ENCODE measurements at regions not wholly inside any gene's neighbourhood (a gene's known extent, or its start where the extent isn't known, plus 50 kb on each side); places are given as distances from the start of the nearest gene placed in this dataset.

DNA sequence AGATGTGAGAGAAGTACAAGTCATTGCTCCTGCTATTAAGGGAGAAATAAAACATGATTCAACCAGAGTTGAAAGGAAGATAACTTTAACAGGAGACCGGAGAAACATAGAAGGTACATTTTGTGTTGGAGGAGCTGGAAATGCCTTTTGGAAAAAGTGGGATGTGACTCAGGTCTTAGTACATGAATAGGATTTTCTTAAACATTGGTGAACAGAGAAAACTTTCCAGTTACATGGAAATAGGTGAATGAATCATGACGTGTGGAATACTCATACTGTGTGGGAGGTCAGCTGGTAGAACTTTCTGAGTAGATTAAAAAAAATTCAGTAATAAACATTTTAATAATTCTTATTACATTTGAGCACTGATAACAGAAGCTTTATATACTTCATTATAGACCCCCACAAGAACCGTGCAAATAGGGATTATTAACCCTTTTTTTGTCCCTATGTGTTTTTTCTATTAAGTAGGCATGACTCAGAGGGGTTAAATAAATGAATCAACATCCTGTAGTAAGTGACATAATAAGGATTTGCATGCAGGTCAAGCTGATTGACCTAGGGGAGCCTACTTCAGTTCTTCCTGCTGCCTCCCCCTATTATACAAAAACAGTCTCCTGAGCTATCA lies 710.5 kb downstream of the NOVA1 start:
- Histone ChIP-seq H3K27me3 (replicated peaks in 1 of 2; ENCODE audit: control insufficient read depth in 2 of 2, extremely low read depth in 1 of 2, insufficient read depth in 2 of 2, low read length in 1 of 2) (no peaks in the 10 kb centered on the region), H3K9me3 (no peaks in the 10 kb centered on the region), H3K4me3 (ENCODE audit: control insufficient read depth in 1 of 2, extremely low read depth in 1 of 2, low read length in 1 of 2) (no peak overlapping the region), H3K27ac (ENCODE audit: low read length) (no peak overlapping the region), H3K4me1 (ENCODE audit: control insufficient read depth in 1 of 2, extremely low read depth in 1 of 2, insufficient read depth in 2 of 2, low read length in 2 of 2) (no peaks in the 10 kb centered on the region), H3K36me3 (ENCODE audit: control insufficient read depth in 2 of 2, extremely low read depth in 1 of 2, insufficient read depth in 1 of 2, low read length in 1 of 2) (no peaks in the 10 kb centered on the region)
- Mint-ChIP-seq H3K9me3 (peaks cover 16 to 27% (median 21%) of the 10 kb centered on the region in 3 donors), H3K36me3 (no peaks in the 10 kb centered on the region), H3K27ac (no peak overlapping the region), H3K4me1 (no peaks in the 10 kb centered on the region), H3K4me3 (no peak overlapping the region), H3K27me3 (no peaks in the 10 kb centered on the region)
- POLR2A ChIA-PET = no interaction called here
- ATAC-seq (replicated peaks in 1 of 4) (no peak), DNase-seq (no peak)
- CTCF ChIA-PET = no interaction called here
- 100% methylated on average over 1 of the region's 3 CpGs for WGBS (ENCODE audit: insufficient coverage)

- Histone ChIP-seq H3K4me3 (ENCODE audit: control insufficient read depth in 1 of 2, extremely low read depth in 1 of 2, low read length in 1 of 2) (no peak overlapping the region), H3K36me3 (ENCODE audit: control insufficient read depth in 2 of 2, extremely low read depth in 1 of 2, insufficient read depth in 1 of 2, low read length in 1 of 2) (no peaks in the 10 kb centered on the region), H3K27me3 (replicated peaks in 1 of 2; ENCODE audit: control insufficient read depth in 2 of 2, extremely low read depth in 1 of 2, insufficient read depth in 2 of 2, low read length in 1 of 2) (no peaks in the 10 kb centered on the region), H3K4me1 (ENCODE audit: control insufficient read depth in 1 of 2, extremely low read depth in 1 of 2, insufficient read depth in 2 of 2, low read length in 2 of 2) (no peaks in the 10 kb centered on the region), H3K9me3 (no peaks in the 10 kb centered on the region), H3K27ac (ENCODE audit: low read length) (no peak overlapping the region)
- H3K36me3 Mint-ChIP-seq = no peaks in the 10 kb centered on the region
- ChIA-PET CTCF (no interaction called here), POLR2A (no interaction called here)
- H3K27ac Mint-ChIP-seq = no peak overlapping the region
- H3K4me3 Mint-ChIP-seq = no peak overlapping the region
- ATAC-seq (replicated peaks in 1 of 4) (no peak), DNase-seq (no peak)
- H3K9me3 Mint-ChIP-seq = peaks cover 13 to 27% (median 18%) of the 10 kb centered on the region in 3 donors
- no peaks in the 10 kb centered on the region for H3K4me1 Mint-ChIP-seq
- H3K27me3 Mint-ChIP-seq = no peaks in the 10 kb centered on the region
- no CpG with 5 or more reads among the region's 1 CpG for WGBS (ENCODE audit: insufficient coverage)
Measured at GRCh38 chr14:25884657-25885056, 713.2 kb downstream of the NOVA1 start.

- Histone ChIP-seq H3K4me1 (ENCODE audit: control insufficient read depth in 1 of 2, extremely low read depth in 1 of 2, insufficient read depth in 2 of 2, low read length in 2 of 2) (no peaks in the 10 kb centered on the region), H3K27me3 (replicated peaks in 1 of 2; ENCODE audit: control insufficient read depth in 2 of 2, extremely low read depth in 1 of 2, insufficient read depth in 2 of 2, low read length in 1 of 2) (no peaks in the 10 kb centered on the region), H3K36me3 (ENCODE audit: control insufficient read depth in 2 of 2, extremely low read depth in 1 of 2, insufficient read depth in 1 of 2, low read length in 1 of 2) (no peaks in the 10 kb centered on the region), H3K27ac (ENCODE audit: low read length) (no peak overlapping the region), H3K4me3 (ENCODE audit: control insufficient read depth in 1 of 2, extremely low read depth in 1 of 2, low read length in 1 of 2) (no peak overlapping the region), H3K9me3 (no peaks in the 10 kb centered on the region)
- ATAC-seq (replicated peaks in 1 of 4) (no peak), DNase-seq (no peak)
- Mint-ChIP-seq H3K27ac (no peak overlapping the region), H3K4me1 (no peaks in the 10 kb centered on the region), H3K27me3 (no peaks in the 10 kb centered on the region), H3K4me3 (no peak overlapping the region), H3K9me3 (peaks cover 13 to 27% (median 15%) of the 10 kb centered on the region in 3 donors), H3K36me3 (no peaks in the 10 kb centered on the region)
- ChIA-PET POLR2A (no interaction called here), CTCF (no interaction called here)
- WGBS (ENCODE audit: insufficient coverage) = no CpG with 5 or more reads among the region's 2 CpGs
Measured at GRCh38 chr14:25882899-25883298, 714.9 kb downstream of the NOVA1 start.

GRCh38 chr14:25875475-25875874 lies 722.4 kb downstream of the NOVA1 start:
- Histone ChIP-seq H3K4me1 (ENCODE audit: control insufficient read depth in 1 of 2, extremely low read depth in 1 of 2, insufficient read depth in 2 of 2, low read length in 2 of 2) (no peaks in the 10 kb centered on the region), H3K27ac (ENCODE audit: low read length) (no peak overlapping the region), H3K9me3 (no peaks in the 10 kb centered on the region), H3K36me3 (ENCODE audit: control insufficient read depth in 2 of 2, extremely low read depth in 1 of 2, insufficient read depth in 1 of 2, low read length in 1 of 2) (no peaks in the 10 kb centered on the region), H3K4me3 (ENCODE audit: control insufficient read depth in 1 of 2, extremely low read depth in 1 of 2, low read length in 1 of 2) (no peak overlapping the region), H3K27me3 (replicated peaks in 1 of 2; ENCODE audit: control insufficient read depth in 2 of 2, extremely low read depth in 1 of 2, insufficient read depth in 2 of 2, low read length in 1 of 2) (no peaks in the 10 kb centered on the region)
- no peaks in the 10 kb centered on the region for H3K27me3 Mint-ChIP-seq
- peaks cover 4 to 10% (median 5%) of the 10 kb centered on the region in 3 donors for H3K9me3 Mint-ChIP-seq
- H3K4me3 Mint-ChIP-seq = no peak overlapping the region
- H3K4me1 Mint-ChIP-seq = no peaks in the 10 kb centered on the region
- no peak for DNase-seq
- H3K27ac Mint-ChIP-seq = no peak overlapping the region
- H3K36me3 Mint-ChIP-seq = no peaks in the 10 kb centered on the region
- ATAC-seq (replicated peaks in 1 of 4) = no peak
- POLR2A ChIA-PET = no interaction called here
- no CpG with 5 or more reads among the region's 2 CpGs for WGBS (ENCODE audit: insufficient coverage)
- CTCF ChIA-PET = no interaction called here

DNA sequence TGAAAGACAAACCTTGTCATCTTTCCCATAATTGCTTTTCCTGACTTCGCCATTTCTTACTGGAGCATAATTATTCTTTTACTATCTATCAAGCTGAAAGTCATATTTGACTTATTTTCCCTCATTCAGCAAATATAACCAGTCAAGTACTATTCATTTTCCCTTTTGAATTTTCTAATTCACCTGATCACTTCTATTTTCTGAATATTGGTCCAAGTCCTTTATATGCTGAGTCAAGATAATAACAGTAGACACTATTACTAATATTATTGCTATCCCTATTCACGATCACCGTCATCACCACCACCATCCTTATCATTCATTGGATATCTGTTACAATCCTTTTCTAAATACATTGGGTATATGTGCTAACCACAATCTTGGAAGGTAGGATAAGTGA lies 728.0 kb downstream of the NOVA1 start:
- ATAC-seq (replicated peaks in 1 of 4) (no peak), DNase-seq (no peak)
- Histone ChIP-seq H3K27ac (ENCODE audit: low read length) (no peak overlapping the region), H3K4me3 (ENCODE audit: control insufficient read depth in 1 of 2, extremely low read depth in 1 of 2, low read length in 1 of 2) (no peak overlapping the region), H3K9me3 (no peaks in the 10 kb centered on the region), H3K4me1 (ENCODE audit: control insufficient read depth in 1 of 2, extremely low read depth in 1 of 2, insufficient read depth in 2 of 2, low read length in 2 of 2) (no peaks in the 10 kb centered on the region), H3K27me3 (replicated peaks in 1 of 2; ENCODE audit: control insufficient read depth in 2 of 2, extremely low read depth in 1 of 2, insufficient read depth in 2 of 2, low read length in 1 of 2) (no peaks in the 10 kb centered on the region), H3K36me3 (ENCODE audit: control insufficient read depth in 2 of 2, extremely low read depth in 1 of 2, insufficient read depth in 1 of 2, low read length in 1 of 2) (no peaks in the 10 kb centered on the region)
- Mint-ChIP-seq H3K36me3 (no peaks in the 10 kb centered on the region), H3K27ac (no peak overlapping the region), H3K4me1 (no peaks in the 10 kb centered on the region), H3K9me3 (peaks cover 11 to 27% (median 22%) of the 10 kb centered on the region in 3 donors), H3K27me3 (no peaks in the 10 kb centered on the region), H3K4me3 (no peak overlapping the region)
- WGBS (ENCODE audit: insufficient coverage) = 83% methylated on average over 1 of the region's 3 CpGs
- POLR2A ChIA-PET = no interaction called here
- CTCF ChIA-PET = no interaction called here

GRCh38 chr14:25868521-25869314 lies 729.1 kb downstream of the NOVA1 start:
- H3K4me1 ChIP-seq (ENCODE audit: control insufficient read depth in 1 of 2, extremely low read depth in 1 of 2, insufficient read depth in 2 of 2, low read length in 2 of 2) = no peaks in the 10 kb centered on the region
- Mint-ChIP-seq H3K27me3 (no peaks in the 10 kb centered on the region), H3K27ac (no peak overlapping the region), H3K4me1 (no peaks in the 10 kb centered on the region), H3K9me3 (peaks cover 17 to 33% (median 25%) of the 10 kb centered on the region in 3 donors), H3K36me3 (no peaks in the 10 kb centered on the region), H3K4me3 (no peak overlapping the region)
- ChIA-PET POLR2A (no interaction called here), CTCF (no interaction called here)
- H3K36me3 ChIP-seq (ENCODE audit: control insufficient read depth in 2 of 2, extremely low read depth in 1 of 2, insufficient read depth in 1 of 2, low read length in 1 of 2) = no peaks in the 10 kb centered on the region
- no peaks in the 10 kb centered on the region for H3K9me3 ChIP-seq
- ATAC-seq (replicated peaks in 1 of 4) = no peak
- no peak overlapping the region for H3K4me3 ChIP-seq (ENCODE audit: control insufficient read depth in 1 of 2, extremely low read depth in 1 of 2, low read length in 1 of 2)
- no peak overlapping the region for H3K27ac ChIP-seq (ENCODE audit: low read length)
- no peaks in the 10 kb centered on the region for H3K27me3 ChIP-seq (replicated peaks in 1 of 2; ENCODE audit: control insufficient read depth in 2 of 2, extremely low read depth in 1 of 2, insufficient read depth in 2 of 2, low read length in 1 of 2)
- no peak for DNase-seq
- WGBS (ENCODE audit: insufficient coverage) = 57% methylated on average over 1 of the region's 6 CpGs
